ENCODE measurements at regions not wholly inside any gene's neighbourhood (a gene's known extent, or its start where the extent isn't known, plus 50 kb on each side); places are given as distances from the start of the nearest gene placed in this dataset.
"Not testable (repeated sequence)": the region's sequence is repeated elsewhere in the genome, so short reads cannot be mapped to it uniquely, and the experiment has no call there.

DNA sequence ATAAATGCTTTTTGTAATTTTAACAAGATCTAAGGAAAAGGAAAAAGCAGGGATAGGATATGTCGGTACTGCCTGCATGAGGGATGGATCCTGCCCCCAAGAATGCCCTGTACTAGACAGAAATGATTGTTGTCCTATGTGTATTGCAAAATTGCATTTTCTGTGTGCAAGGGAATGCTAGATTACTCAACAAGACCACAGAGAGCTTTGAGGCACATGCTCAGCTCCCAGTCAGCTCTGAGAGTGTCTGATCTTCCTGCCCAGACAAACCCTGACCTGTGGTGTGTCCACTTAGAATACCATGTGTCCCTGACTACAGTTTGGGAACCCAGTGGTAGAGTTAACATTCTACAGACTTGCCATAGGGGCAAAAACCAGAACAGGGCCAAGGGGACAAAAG, 129.2 kb upstream of the PAK3 start:
- no peak overlapping the region for H3K4me3 ChIP-seq (ENCODE audit: low read depth, low read length)
- DNase-seq (ENCODE audit: low read depth), result peak; percentile 13

DNA sequence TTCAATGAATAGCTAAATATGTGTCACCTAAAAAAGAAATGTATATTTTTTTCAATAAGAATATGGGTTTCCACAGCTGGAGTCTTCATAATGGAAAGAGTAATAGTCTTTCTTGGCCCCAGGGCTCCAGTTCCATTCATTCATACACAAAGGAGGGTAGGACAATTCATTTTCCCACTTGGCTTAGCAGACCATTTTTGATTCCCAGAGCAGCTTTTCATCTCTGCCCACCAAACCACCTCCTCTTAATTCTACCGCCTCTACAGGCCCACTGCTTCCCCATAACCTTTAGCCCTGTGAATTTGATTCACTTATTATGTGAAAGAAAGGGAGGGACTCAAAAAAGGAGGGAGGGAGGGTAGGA, 129.9 kb upstream of the PAK3 start:
- H3K4me3 ChIP-seq (ENCODE audit: low read depth, low read length), result no peak overlapping the region
- DNase-seq (ENCODE audit: low read depth), result no peak

DNA sequence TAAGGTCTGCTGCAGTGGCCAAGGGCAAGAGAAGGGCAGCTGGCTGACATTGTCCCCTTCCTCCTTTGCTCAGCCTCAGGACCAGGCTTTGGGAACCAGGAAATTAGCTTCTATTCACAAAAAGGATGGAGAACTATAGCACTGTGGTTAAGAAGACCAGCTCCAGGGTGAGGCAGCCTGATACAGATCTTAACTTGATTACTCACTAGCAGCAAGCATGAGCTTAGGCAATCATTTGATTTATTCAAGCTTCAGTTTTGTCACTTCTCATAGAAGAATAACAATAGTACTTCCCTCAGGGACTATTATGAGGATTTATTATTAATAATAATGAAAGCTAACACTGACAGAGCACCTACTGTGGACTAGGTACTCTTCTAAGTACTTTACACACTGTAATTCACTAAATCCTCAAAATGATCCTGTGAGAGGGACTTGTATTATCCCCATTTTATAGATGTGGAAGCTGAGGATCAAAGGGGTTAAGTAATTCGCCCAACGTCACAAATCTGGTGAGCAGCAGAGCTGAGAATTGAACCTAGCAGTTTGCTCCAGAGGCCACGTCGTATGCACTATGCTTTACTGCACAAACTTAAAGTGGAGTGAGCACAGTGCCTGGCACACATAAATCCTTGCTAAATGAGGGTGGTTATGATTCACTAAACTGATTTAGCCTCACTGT, 130.4 kb upstream of the PAK3 start:
- H3K4me3 ChIP-seq (ENCODE audit: low read depth, low read length), result no peak overlapping the region
- DNase-seq (ENCODE audit: low read depth), result no peak

DNA sequence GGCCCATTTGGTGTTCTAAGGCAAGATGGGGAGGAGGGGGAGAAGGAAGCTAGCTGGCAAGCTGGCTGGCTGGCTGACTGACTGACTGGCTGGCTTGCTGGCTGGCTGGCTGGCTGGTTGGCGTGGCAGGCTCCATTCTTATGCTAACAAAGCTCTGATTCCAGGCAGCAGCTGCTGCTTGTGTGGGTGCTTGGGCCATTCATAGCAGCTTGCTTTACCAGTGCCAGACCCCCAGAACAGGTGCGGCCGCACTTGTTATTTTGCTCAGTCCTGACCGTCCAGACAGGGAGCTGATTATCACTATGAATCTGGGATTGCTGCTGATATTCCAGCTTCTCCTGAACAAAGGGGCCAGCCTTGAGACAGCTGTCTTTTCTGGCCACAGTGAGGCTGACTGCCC, 131.2 kb upstream of the PAK3 start:
- no peak overlapping the region for H3K4me3 ChIP-seq (ENCODE audit: low read depth, low read length)
- DNase-seq (ENCODE audit: low read depth), result no peak

GRCh38 chrX:110962451-110962850, 133.5 kb upstream of the PAK3 start:
- DNase-seq (ENCODE audit: low read depth), result no peak
- no peak overlapping the region for H3K4me3 ChIP-seq (ENCODE audit: low read depth, low read length)

DNA sequence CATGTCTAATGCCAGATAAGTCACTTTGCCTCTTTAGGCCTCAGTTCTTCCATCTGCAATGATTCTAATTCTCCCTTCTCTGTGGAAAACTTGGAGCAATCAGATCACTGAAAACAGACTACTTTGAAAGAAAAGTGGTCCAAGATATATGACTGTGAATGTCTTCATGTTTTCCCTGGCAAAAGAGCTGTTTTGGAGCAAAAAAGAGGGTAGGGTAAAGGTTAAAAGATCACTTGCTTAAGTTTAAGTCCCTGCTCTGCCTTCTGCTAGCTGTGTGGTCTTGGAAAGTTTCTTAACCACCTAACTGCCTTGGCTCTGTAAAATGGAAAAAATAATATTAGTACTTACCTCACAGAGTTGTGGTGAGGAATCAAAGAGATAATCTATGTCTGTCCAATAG, 140.3 kb upstream of the PAK3 start:
- H3K4me3 ChIP-seq (ENCODE audit: low read depth, low read length), result no peak overlapping the region
- DNase-seq (ENCODE audit: low read depth), result no peak

- no peak for DNase-seq (ENCODE audit: low read depth)
Measured at GRCh38 chrX:110954428-110955100, 141.4 kb upstream of the PAK3 start.

GRCh38 chrX:110951472-110952269, 144.3 kb upstream of the PAK3 start:
- DNase-seq (ENCODE audit: low read depth), result no peak
- no peak overlapping the region for H3K4me3 ChIP-seq (ENCODE audit: low read depth, low read length)

More at GRCh38 chrX:110954428-110955100, 141.4 kb upstream of the PAK3 start:
- no peak overlapping the region for H3K4me3 ChIP-seq (ENCODE audit: low read depth, low read length)

- DNase-seq (ENCODE audit: low read depth), result no peak
- no peak overlapping the region for H3K4me3 ChIP-seq (ENCODE audit: low read depth, low read length)
Measured at GRCh38 chrX:110944751-110945675, 149.4 kb upstream of the CHRDL1 start.

GRCh38 chrX:110944311-110944750, 148.7 kb upstream of the CHRDL1 start:
- H3K4me3 ChIP-seq (ENCODE audit: low read depth, low read length), result no peak overlapping the region
- no peak for DNase-seq (ENCODE audit: low read depth)

DNA sequence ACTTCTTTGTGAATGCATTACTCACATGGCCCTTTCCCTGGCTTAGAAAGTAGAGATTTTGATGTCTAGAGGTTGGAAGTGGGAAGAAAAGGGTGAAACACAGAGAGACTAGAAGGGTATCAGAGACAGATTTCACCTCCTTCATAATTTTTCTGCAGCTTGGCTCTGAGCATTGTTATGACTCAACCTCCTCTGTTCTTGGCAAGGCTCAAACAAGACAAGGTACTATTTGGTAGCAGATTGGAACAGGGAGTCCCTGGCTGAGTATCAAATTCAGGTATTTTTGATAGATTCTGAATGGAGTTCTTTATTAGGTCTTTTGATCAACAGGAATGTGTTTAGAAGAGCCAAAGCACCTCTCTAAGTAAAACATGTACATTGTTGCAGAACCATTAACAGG, 146.3 kb upstream of the CHRDL1 start:
- H3K4me3 ChIP-seq (ENCODE audit: low read depth, low read length), result no peak overlapping the region
- no peak for DNase-seq (ENCODE audit: low read depth)

- no peak overlapping the region for H3K4me3 ChIP-seq (ENCODE audit: low read depth, low read length)
- no peak for DNase-seq (ENCODE audit: low read depth)
Measured at GRCh38 chrX:110938977-110939732, 143.5 kb upstream of the CHRDL1 start.

GRCh38 chrX:110924871-110925270, 129.3 kb upstream of the CHRDL1 start:
- H3K4me3 ChIP-seq (ENCODE audit: low read depth, low read length), result no peak overlapping the region
- DNase-seq (ENCODE audit: low read depth), result no peak

DNA sequence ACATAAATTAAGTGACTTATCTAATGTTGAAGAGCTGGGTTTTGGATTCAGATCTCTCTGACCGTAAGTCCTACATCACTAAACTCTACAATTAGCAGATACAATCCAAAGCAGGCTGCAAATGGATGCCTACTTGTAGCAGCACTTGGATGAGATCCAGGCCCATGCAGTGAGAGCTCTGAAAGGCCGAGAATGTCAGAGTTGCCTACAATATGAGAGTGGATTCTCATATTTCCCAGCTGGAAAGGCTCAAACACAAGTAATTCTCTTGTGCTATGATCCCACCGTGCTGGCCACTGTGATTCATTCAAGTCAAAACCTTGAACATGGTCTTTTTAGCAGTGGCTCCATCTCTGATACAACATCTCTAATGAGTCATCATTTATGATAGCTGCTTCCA, 125.4 kb upstream of the CHRDL1 start:
- no peak overlapping the region for H3K4me3 ChIP-seq (ENCODE audit: low read depth, low read length)
- DNase-seq (ENCODE audit: low read depth), result no peak

DNA sequence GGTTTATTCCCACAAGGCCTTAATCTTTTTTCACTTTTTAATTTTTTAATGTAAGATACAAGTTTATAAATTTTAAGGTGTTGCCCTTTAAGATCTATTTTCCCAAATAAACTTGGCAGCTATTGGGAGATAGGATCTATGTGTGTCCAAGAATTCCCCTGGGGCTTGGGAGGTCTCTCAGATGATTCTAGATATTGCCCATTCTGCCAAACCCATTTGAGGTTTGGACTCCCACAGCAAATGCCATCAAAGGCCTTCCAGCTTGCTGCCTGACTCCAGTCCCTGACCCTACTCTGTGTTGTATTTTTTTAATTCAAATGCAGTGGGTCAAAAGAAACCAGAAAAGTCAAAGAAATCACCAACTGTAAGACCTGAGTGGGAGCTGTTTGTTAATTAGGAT, 120.0 kb upstream of the CHRDL1 start:
- no peak for DNase-seq (ENCODE audit: low read depth)

GRCh38 chrX:110915111-110915510, 119.5 kb upstream of the CHRDL1 start:
- peak; percentile 43 for DNase-seq (ENCODE audit: low read depth)
- H3K4me3 ChIP-seq (ENCODE audit: low read depth, low read length), result no peak overlapping the region

More for the DNA sequence above, 120.0 kb upstream of the CHRDL1 start:
- H3K4me3 ChIP-seq (ENCODE audit: low read depth, low read length), result no peak overlapping the region

- DNase-seq (ENCODE audit: low read depth), result no peak
- H3K4me3 ChIP-seq (ENCODE audit: low read depth, low read length), result no peak overlapping the region
Measured at GRCh38 chrX:110914281-110914680, 118.7 kb upstream of the CHRDL1 start.

DNA sequence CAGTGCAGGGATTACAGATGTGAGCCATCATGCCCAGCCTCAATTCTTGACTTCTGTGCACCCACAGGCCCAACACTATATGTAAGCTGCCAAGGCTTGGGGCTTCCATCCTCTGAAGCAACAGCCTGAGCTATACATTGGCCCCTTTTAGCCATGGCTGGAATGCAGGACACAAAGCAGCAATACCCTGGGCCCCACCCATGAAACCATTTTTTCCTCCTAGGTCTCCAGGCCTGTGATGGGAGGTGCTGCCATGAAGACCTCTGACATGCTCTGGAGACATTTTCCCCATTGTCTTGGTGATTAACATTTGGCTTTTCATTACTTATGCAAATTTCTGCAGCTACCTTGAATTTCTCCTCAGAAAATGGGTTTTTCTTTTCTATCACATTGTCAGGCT, 109.1 kb upstream of the CHRDL1 start:
- DNase-seq (ENCODE audit: low read depth); H3K4me3 ChIP-seq (ENCODE audit: low read depth, low read length): not testable (repeated sequence)

DNA sequence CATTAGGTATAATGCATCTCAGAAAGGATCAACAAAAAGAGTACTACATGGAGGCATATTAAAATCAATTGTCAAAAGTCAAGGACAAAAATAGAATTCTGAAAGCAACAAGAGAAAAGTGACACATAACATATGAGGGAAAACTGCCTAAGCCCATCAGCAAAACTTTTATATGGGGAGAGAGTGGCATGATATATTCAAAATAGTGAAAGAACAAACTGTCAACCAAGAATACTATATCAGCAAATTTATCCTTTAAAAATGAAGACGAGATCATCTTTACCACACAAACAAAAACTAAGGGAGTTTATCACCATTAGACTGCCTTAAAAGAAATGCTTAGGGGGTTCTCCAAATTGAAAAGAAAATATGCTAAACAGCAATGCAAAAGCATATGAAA, 86.4 kb upstream of the CHRDL1 start:
- H3K4me3 ChIP-seq (ENCODE audit: low read depth, low read length), result no peak overlapping the region
- no peak for DNase-seq (ENCODE audit: low read depth)
